ENCODE measurements at regions not wholly inside any gene's neighbourhood (a gene's known extent, or its start where the extent isn't known, plus 50 kb on each side); places are given as distances from the start of the nearest gene placed in this dataset.

- TF ChIP-seq JUN (IDR thresholded peaks at IDR 0.05; ENCODE audit: low read depth, low read length) (no peak), CTBP2 (IDR thresholded peaks at IDR 0.05; ENCODE audit: borderline replicate concordance, insufficient read depth, insufficient read length, low read length) (no peak)
Observed at GRCh38 chr11:22467248-22467647, 129.1 kb downstream of the SLC17A6 start (continued).

All from H1 (cell line).